Amniotic epithelial cell (primary cell): ENCODE measurements at regions not wholly inside any gene's neighbourhood (a gene's known extent, or its start where the extent isn't known, plus 50 kb on each side); places are given as distances from the start of the nearest gene placed in this dataset.

Experiments
- DNase-seq: peaks from one replicate; pipeline ENCODE4 v3.0.0-alpha.2; 2010; ENCODE audit warnings: low read depth

GRCh38 chr11:27858866-27859265 lies 158.6 kb upstream of the BDNF start:
- DNase-seq, result peak; percentile 56

- no peak for DNase-seq
Observed at GRCh38 chr11:27857588-27857987, 157.3 kb upstream of the BDNF start.

- no peak for DNase-seq
Observed at GRCh38 chr11:27857014-27857413, 156.8 kb upstream of the BDNF start.

- DNase-seq, result no peak
Observed at GRCh38 chr11:27848423-27848822, 148.2 kb upstream of the BDNF start.

GRCh38 chr11:27847496-27847895 lies 147.2 kb upstream of the BDNF start:
- DNase-seq, result no peak

- no peak for DNase-seq
Observed at GRCh38 chr11:27842290-27842689, 142.0 kb upstream of the BDNF start.

- no peak for DNase-seq
Observed at GRCh38 chr11:27841023-27841422, 140.8 kb upstream of the BDNF start.

- peak; percentile 52 for DNase-seq
Observed at GRCh38 chr11:27839226-27839913, 139.1 kb upstream of the BDNF start.

- no peak for DNase-seq
Observed at GRCh38 chr11:27838674-27839073, 138.4 kb upstream of the BDNF start.

GRCh38 chr11:27837895-27838563 lies 137.8 kb upstream of the BDNF start:
- no peak for DNase-seq

- DNase-seq, result peak; percentile 14
Observed at GRCh38 chr11:27830206-27830605, 130.0 kb upstream of the BDNF start.

GRCh38 chr11:27820249-27820648 lies 120.0 kb upstream of the BDNF start:
- peak; percentile 12 for DNase-seq

- DNase-seq, result no peak
Observed at GRCh38 chr11:27816197-27816596, 115.9 kb upstream of the BDNF start.

GRCh38 chr11:27812341-27812740 lies 112.1 kb upstream of the BDNF start:
- peak; percentile 48 for DNase-seq

GRCh38 chr11:27807596-27807995 lies 107.3 kb upstream of the BDNF start:
- peak; percentile 87 for DNase-seq

GRCh38 chr11:27806122-27806521 lies 105.9 kb upstream of the BDNF start:
- DNase-seq, result no peak

- DNase-seq, result no peak
Observed at GRCh38 chr11:27795955-27796861, 96.0 kb upstream of the BDNF start.

GRCh38 chr11:27786864-27787263 lies 86.6 kb upstream of the BDNF start:
- no peak for DNase-seq

- no peak for DNase-seq
Observed at GRCh38 chr11:27786331-27786730, 86.1 kb upstream of the BDNF start.

- peak; percentile 34 for DNase-seq
Observed at GRCh38 chr11:27783701-27784355, 83.6 kb upstream of the BDNF start.

- peak; percentile 13 for DNase-seq
Observed at GRCh38 chr11:27777033-27777432, 76.8 kb upstream of the BDNF start.

- no peak for DNase-seq
Observed at GRCh38 chr11:27773884-27774283, 73.6 kb upstream of the BDNF start.
